Progenitor cell of endocrine pancreas (in vitro differentiated cells): ENCODE measurements at regions not wholly inside any gene's neighbourhood (a gene's known extent, or its start where the extent isn't known, plus 50 kb on each side); places are given as distances from the start of the nearest gene placed in this dataset.

Source experiments
- DNase-seq: peaks from one replicate; pipeline ENCODE4 v3.0.0; 2021; ENCODE audit warnings: low spot score; ENCODE audit not compliant: unreplicated experiment
- H3K27ac Mint-ChIP-seq: 2 replicates; pipeline ENCODE4 v1.8.0; 2021; ENCODE audit warnings: mild to moderate bottlenecking, moderate library complexity, mixed read lengths
- H3K27me3 Mint-ChIP-seq: 2 replicates; pipeline ENCODE4 v1.8.0; 2021; ENCODE audit warnings: mixed read lengths
- H3K36me3 Mint-ChIP-seq: 2 replicates; pipeline ENCODE4 v1.8.0; 2022; ENCODE audit warnings: mixed read lengths; ENCODE audit not compliant: insufficient read depth
- H3K4me1 Mint-ChIP-seq: 2 replicates; pipeline ENCODE4 v1.8.0; 2021; ENCODE audit warnings: low read depth, mixed read lengths
- H3K4me3 Mint-ChIP-seq: 2 replicates; pipeline ENCODE4 v1.8.0; 2021; ENCODE audit warnings: low read depth, mild to moderate bottlenecking, moderate library complexity, mixed read lengths
- H3K9me3 Mint-ChIP-seq: 2 replicates; pipeline ENCODE4 v1.8.0; 2021; ENCODE audit warnings: low read depth, mixed read lengths
- CTCF ChIP-seq: fragments of 200-600 bp; sonication (generic); IDR thresholded peaks from one replicate; pipeline ENCODE4 v1.5.0; 2021; ENCODE audit warnings: antibody characterized with exemption, mild to moderate bottlenecking; ENCODE audit not compliant: unreplicated experiment

GRCh38 chr1:18032172-18032859 is 75.3 kb upstream of the IGSF21 start:
- DNase-seq, result no peak
- Mint-ChIP-seq H3K36me3 (no peaks in the 10 kb centered on the region), H3K4me3 (no peak overlapping the region), H3K27me3 (peaks cover 36% of the 10 kb centered on the region), H3K27ac (no peak overlapping the region), H3K9me3 (no peaks in the 10 kb centered on the region), H3K4me1 (no peaks in the 10 kb centered on the region)
- TF ChIP-seq CTCF, result no peak

- no peak overlapping the region for H3K4me3 Mint-ChIP-seq
- no peaks in the 10 kb centered on the region for H3K9me3 Mint-ChIP-seq
- H3K36me3 Mint-ChIP-seq, result no peaks in the 10 kb centered on the region
- no peaks in the 10 kb centered on the region for H3K4me1 Mint-ChIP-seq
- no peak for DNase-seq
- TF ChIP-seq CTCF, result no peak
- no peak overlapping the region for H3K27ac Mint-ChIP-seq
- H3K27me3 Mint-ChIP-seq, result peaks cover 23% of the 10 kb centered on the region
Observed at GRCh38 chr1:18035145-18035544, 72.5 kb upstream of the IGSF21 start.

GRCh38 chr1:18037651-18038050 is 69.9 kb upstream of the IGSF21 start:
- Mint-ChIP-seq H3K27ac (no peak overlapping the region), H3K36me3 (no peaks in the 10 kb centered on the region), H3K27me3 (peaks cover 16% of the 10 kb centered on the region), H3K9me3 (no peaks in the 10 kb centered on the region), H3K4me1 (no peaks in the 10 kb centered on the region), H3K4me3 (no peak overlapping the region)
- no peak for DNase-seq
- no peak for TF ChIP-seq CTCF

- Mint-ChIP-seq H3K4me1 (no peaks in the 10 kb centered on the region), H3K27me3 (peaks cover 12% of the 10 kb centered on the region), H3K4me3 (no peak overlapping the region), H3K9me3 (no peaks in the 10 kb centered on the region), H3K27ac (no peak overlapping the region), H3K36me3 (no peaks in the 10 kb centered on the region)
- TF ChIP-seq CTCF, result no peak
- no peak for DNase-seq
Observed at GRCh38 chr1:18038051-18038450, 69.5 kb upstream of the IGSF21 start.

- H3K36me3 Mint-ChIP-seq, result no peaks in the 10 kb centered on the region
- H3K4me1 Mint-ChIP-seq, result no peaks in the 10 kb centered on the region
- peaks cover 10% of the 10 kb centered on the region for H3K27me3 Mint-ChIP-seq
- H3K9me3 Mint-ChIP-seq, result no peaks in the 10 kb centered on the region
- no peak for TF ChIP-seq CTCF
- H3K4me3 Mint-ChIP-seq, result no peak overlapping the region
- H3K27ac Mint-ChIP-seq, result no peak overlapping the region
- no peak for DNase-seq
Observed at GRCh38 chr1:18039102-18039501, 68.5 kb upstream of the IGSF21 start.
